Neural cell (in vitro differentiated cells): ENCODE measurements at regions not wholly inside any gene's neighbourhood (a gene's known extent, or its start where the extent isn't known, plus 50 kb on each side); places are given as distances from the start of the nearest gene placed in this dataset.

Experiments
- H2AFZ ChIP-seq: fragments of 200-600, 300-800 bp; sonication (generic), shearing (Covaris generic); 2 replicates; pipeline ENCODE4 v1.6.0; 2014; ENCODE audit warnings: low read depth, mild to moderate bottlenecking, antibody characterized with exemption, low read length, moderate library complexity
- H3F3A ChIP-seq: fragments of 200-600 bp; shearing (Covaris generic); 2 replicates; pipeline ENCODE4 v1.6.1; 2016; ENCODE audit warnings: mild to moderate bottlenecking, moderate library complexity, mixed read lengths, antibody characterized with exemption, low read length; ENCODE audit not compliant: insufficient read depth, poor library complexity, severe bottlenecking
- H3K27ac ChIP-seq: fragments of 200-600, 300-800 bp; sonication (generic), shearing (Covaris generic); 2 replicates; pipeline ENCODE4 v1.5.1; 2014; ENCODE audit warnings: mild to moderate bottlenecking, low read length, moderate library complexity
- H3K27me3 ChIP-seq: fragments of 300-800, 200-600 bp; sonication (generic), shearing (Covaris generic); 2 replicates; pipeline ENCODE4 v1.6.0; 2014; ENCODE audit warnings: mild to moderate bottlenecking, low read depth, low read length, moderate library complexity; ENCODE audit not compliant: insufficient read depth
- H3K36me3 ChIP-seq: fragments of 300-800, 200-600 bp; sonication (generic), shearing (Covaris generic); 2 replicates; pipeline ENCODE4 v1.5.1; 2014; ENCODE audit warnings: mild to moderate bottlenecking, antibody characterized with exemption, low read length, moderate library complexity; ENCODE audit not compliant: insufficient read depth
- H3K4me2 ChIP-seq: fragments of 300-800, 200-600 bp; sonication (generic), shearing (Covaris generic); 2 replicates; pipeline ENCODE4 v1.6.0; 2014; ENCODE audit warnings: mild to moderate bottlenecking, low read length
- H3K4me3 ChIP-seq: fragments of 300-800, 200-600 bp; sonication (generic), shearing (Covaris generic); 2 replicates; pipeline ENCODE4 v1.5.1; 2014; ENCODE audit warnings: mild to moderate bottlenecking, low read length, moderate library complexity
- H3K79me2 ChIP-seq: fragments of 200-600 bp; shearing (Covaris generic); replicated peaks from 2 replicates; pipeline ENCODE4 v1.6.0; 2014; ENCODE audit warnings: mild to moderate bottlenecking, low read length, moderate library complexity; ENCODE audit not compliant: insufficient read depth
- H3K9ac ChIP-seq: fragments of 300-800, 200-600 bp; sonication (generic), shearing (Covaris generic); 2 replicates; pipeline ENCODE4 v1.6.1; 2016; ENCODE audit warnings: mild to moderate bottlenecking, low read length, mixed read lengths
- H3K9me2 ChIP-seq: fragments of 200-600 bp; shearing (Covaris generic); 2 replicates; pipeline ENCODE4 v1.6.1; 2016; ENCODE audit warnings: mild to moderate bottlenecking, low read length, mixed read lengths; ENCODE audit not compliant: insufficient read depth
- H3K9me3 ChIP-seq: fragments of 200-600, 300-800 bp; sonication (generic), shearing (Covaris generic); 2 replicates; pipeline ENCODE4 v1.6.1; 2016; ENCODE audit warnings: mild to moderate bottlenecking, mixed run types, low read length, moderate library complexity, mixed read lengths
- H4K20me1 ChIP-seq: fragments of 200-600 bp; shearing (Covaris generic); 2 replicates; pipeline ENCODE4 v1.6.1; 2016; ENCODE audit warnings: mild to moderate bottlenecking, mixed run types; ENCODE audit not compliant: insufficient read depth
- EP300 ChIP-seq: fragments of 450-650 bp; conservative IDR thresholded peaks from 2 replicates; pipeline ENCODE4 v1.6.1; 2014; ENCODE audit warnings: antibody characterized with exemption, mild to moderate bottlenecking, moderate library complexity; ENCODE audit not compliant: poor library complexity, severe bottlenecking
- EZH2 ChIP-seq: fragments of 200-600, 300-800 bp; shearing (Covaris generic), sonication (generic); IDR thresholded peaks from 2 replicates; pipeline ENCODE4 v1.6.1; 2014; ENCODE audit warnings: antibody characterized with exemption, low read length, borderline replicate concordance, mild to moderate bottlenecking; ENCODE audit not compliant: insufficient read depth, poor library complexity, severe bottlenecking
- MXI1 ChIP-seq: fragments of 450-650 bp; conservative IDR thresholded peaks from 2 replicates; pipeline ENCODE4 v1.6.1; 2014; ENCODE audit warnings: antibody characterized with exemption, mild to moderate bottlenecking; ENCODE audit not compliant: poor library complexity, severe bottlenecking
- POLR2AphosphoS5 ChIP-seq: IDR thresholded peaks from 2 replicates; pipeline ENCODE4 v1.6.1; 2012
- RAD21 ChIP-seq: fragments of 450-650 bp; conservative IDR thresholded peaks from 2 replicates; pipeline ENCODE4 v1.6.1; 2014; ENCODE audit warnings: antibody characterized with exemption, mild to moderate bottlenecking, moderate library complexity
- SMC3 ChIP-seq: fragments of 450-650 bp; conservative IDR thresholded peaks from 2 replicates; pipeline ENCODE4 v1.6.1; 2014; ENCODE audit warnings: antibody characterized with exemption, mild to moderate bottlenecking, moderate library complexity; ENCODE audit not compliant: poor library complexity
- TAF1 ChIP-seq: IDR thresholded peaks from 2 replicates; pipeline ENCODE4 v1.6.1; 2012; ENCODE audit warnings: low read depth
- TF ChIP-seq, protein P1 (sequence below): fragments of 450-650 bp; IDR thresholded peaks from 2 replicates; pipeline ENCODE4 v1.5.1; 2014; ENCODE audit warnings: antibody characterized with exemption, mild to moderate bottlenecking, moderate library complexity; ENCODE audit not compliant: poor library complexity, severe bottlenecking
- TF ChIP-seq, protein P2 (sequence below): IDR thresholded peaks from 2 replicates; pipeline ENCODE4 v1.6.1; 2012; ENCODE audit warnings: borderline replicate concordance

DNA sequence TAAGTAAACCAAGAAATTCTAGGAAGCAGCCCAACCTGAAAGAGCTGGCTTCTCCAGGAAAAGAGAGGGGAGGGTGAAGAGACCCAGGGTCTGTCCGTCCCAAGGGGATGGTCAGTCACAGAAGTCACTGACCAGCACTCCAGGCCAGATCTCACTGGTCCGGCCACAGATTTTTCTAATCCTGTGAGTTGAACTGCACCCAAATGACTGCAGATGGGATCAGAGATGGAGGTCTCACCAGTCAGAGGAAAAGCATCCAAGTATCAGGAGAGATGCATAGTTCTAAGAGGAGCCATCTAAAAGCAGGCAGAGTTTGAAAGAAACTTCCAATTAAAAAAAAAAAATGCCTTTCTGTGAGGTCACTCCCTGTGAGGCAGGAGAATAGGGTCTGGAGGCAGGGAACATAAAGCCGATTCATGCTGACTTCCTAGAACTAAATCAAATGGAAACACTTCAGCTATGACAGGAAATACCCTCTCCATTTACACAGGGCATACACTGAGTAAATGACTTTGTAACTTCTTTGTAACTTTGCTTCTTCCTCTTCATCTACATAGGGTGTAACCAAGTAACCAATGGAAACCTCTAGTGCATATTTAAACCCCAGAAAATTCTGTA lies 144.5 kb downstream of the CCDC34 start:
- Histone ChIP-seq H3K27me3 (no peaks in the 10 kb centered on the region), H3K9me3 (no peaks in the 10 kb centered on the region), H3K36me3 (no peaks in the 10 kb centered on the region), H3K9me2 (no peaks in the 10 kb centered on the region), H3F3A (no peaks in the 10 kb centered on the region), H4K20me1 (no peaks in the 10 kb centered on the region), H3K27ac (no peak overlapping the region), H3K9ac (no peak overlapping the region), H3K79me2 (no peaks in the 10 kb centered on the region), H3K4me3 (no peak overlapping the region), H3K4me2 (no peak overlapping the region), H2AFZ (no peak overlapping the region)
- TF ChIP-seq POLR2AphosphoS5 (no peak), EZH2 (no peak), EP300 (no peak), TAF1 (no peak), SMC3 (no peak), RAD21 (no peak), MXI1 (no peak)
- TF ChIP-seq, protein P1, sequence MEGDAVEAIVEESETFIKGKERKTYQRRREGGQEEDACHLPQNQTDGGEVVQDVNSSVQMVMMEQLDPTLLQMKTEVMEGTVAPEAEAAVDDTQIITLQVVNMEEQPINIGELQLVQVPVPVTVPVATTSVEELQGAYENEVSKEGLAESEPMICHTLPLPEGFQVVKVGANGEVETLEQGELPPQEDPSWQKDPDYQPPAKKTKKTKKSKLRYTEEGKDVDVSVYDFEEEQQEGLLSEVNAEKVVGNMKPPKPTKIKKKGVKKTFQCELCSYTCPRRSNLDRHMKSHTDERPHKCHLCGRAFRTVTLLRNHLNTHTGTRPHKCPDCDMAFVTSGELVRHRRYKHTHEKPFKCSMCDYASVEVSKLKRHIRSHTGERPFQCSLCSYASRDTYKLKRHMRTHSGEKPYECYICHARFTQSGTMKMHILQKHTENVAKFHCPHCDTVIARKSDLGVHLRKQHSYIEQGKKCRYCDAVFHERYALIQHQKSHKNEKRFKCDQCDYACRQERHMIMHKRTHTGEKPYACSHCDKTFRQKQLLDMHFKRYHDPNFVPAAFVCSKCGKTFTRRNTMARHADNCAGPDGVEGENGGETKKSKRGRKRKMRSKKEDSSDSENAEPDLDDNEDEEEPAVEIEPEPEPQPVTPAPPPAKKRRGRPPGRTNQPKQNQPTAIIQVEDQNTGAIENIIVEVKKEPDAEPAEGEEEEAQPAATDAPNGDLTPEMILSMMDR, result no peak
- TF ChIP-seq, protein P2, sequence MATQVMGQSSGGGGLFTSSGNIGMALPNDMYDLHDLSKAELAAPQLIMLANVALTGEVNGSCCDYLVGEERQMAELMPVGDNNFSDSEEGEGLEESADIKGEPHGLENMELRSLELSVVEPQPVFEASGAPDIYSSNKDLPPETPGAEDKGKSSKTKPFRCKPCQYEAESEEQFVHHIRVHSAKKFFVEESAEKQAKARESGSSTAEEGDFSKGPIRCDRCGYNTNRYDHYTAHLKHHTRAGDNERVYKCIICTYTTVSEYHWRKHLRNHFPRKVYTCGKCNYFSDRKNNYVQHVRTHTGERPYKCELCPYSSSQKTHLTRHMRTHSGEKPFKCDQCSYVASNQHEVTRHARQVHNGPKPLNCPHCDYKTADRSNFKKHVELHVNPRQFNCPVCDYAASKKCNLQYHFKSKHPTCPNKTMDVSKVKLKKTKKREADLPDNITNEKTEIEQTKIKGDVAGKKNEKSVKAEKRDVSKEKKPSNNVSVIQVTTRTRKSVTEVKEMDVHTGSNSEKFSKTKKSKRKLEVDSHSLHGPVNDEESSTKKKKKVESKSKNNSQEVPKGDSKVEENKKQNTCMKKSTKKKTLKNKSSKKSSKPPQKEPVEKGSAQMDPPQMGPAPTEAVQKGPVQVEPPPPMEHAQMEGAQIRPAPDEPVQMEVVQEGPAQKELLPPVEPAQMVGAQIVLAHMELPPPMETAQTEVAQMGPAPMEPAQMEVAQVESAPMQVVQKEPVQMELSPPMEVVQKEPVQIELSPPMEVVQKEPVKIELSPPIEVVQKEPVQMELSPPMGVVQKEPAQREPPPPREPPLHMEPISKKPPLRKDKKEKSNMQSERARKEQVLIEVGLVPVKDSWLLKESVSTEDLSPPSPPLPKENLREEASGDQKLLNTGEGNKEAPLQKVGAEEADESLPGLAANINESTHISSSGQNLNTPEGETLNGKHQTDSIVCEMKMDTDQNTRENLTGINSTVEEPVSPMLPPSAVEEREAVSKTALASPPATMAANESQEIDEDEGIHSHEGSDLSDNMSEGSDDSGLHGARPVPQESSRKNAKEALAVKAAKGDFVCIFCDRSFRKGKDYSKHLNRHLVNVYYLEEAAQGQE, result no peak

DNA sequence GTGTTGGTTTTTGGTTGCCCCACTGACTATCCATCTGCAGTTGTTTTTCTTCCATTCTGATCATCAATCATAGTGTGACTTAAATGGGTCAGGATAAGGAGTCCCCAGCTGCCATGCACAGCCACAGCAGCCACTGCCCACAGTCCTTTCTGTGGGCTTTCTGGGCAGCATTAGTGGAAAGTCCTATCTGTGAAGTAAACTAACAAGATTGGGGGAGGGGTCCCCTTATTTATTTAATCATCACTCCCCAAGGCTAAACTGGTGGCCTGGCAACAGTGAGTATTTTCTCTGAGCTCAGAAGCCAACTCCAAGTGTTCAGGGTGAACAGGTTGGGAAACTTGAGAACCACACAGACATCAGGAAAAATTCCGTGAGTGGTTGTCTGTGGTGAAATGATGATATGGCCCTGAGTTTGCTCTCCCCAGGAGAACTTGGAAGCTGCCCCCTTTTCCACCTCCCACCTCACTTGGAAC lies 145.0 kb downstream of the CCDC34 start:
- Histone ChIP-seq H3K4me2 (no peak overlapping the region), H3K36me3 (no peaks in the 10 kb centered on the region), H3K4me3 (no peak overlapping the region), H3K27ac (no peak overlapping the region), H3K9ac (no peak overlapping the region), H3K9me2 (no peaks in the 10 kb centered on the region), H3F3A (no peaks in the 10 kb centered on the region), H2AFZ (no peak overlapping the region), H3K27me3 (no peaks in the 10 kb centered on the region), H3K9me3 (no peaks in the 10 kb centered on the region), H3K79me2 (no peaks in the 10 kb centered on the region), H4K20me1 (no peaks in the 10 kb centered on the region)
- TF ChIP-seq TAF1 (no peak), EZH2 (no peak), SMC3 (no peak), RAD21 (no peak)
- TF ChIP-seq, protein P2, result no peak
